Astrocyte of the cerebellum (primary cell): ENCODE measurements at regions not wholly inside any gene's neighbourhood (a gene's known extent, or its start where the extent isn't known, plus 50 kb on each side); places are given as distances from the start of the nearest gene placed in this dataset.
A peak's percentile ranks its signal among the peaks of the same experiment; 100 is the strongest.

ENCODE experiments used
- DNase-seq: peaks from one replicate; pipeline ENCODE4 v3.0.0-alpha.2; 2011; ENCODE audit warnings: low read depth
- H3K4me3 ChIP-seq: 2 replicates; pipeline ENCODE4 v1.5.1; 2011; ENCODE audit warnings: mild to moderate bottlenecking, low read depth, low read length, moderate library complexity
- CTCF ChIP-seq: IDR thresholded peaks from 2 replicates; pipeline ENCODE4 v1.5.1; 2012; ENCODE audit warnings: low read length, low read depth, moderate library complexity, mild to moderate bottlenecking; ENCODE audit errors: missing control alignments
- in situ Hi-C: cut with HindIII; loops from 2 replicates; pipeline ENCODE4 v1.10.0; 2017; ENCODE audit warnings: low sequenced_read_pairs

GRCh38 chr17:69869667-69870066 lies 205.4 kb upstream of the KCNJ16 start:
- no peak overlapping the region for H3K4me3 ChIP-seq
- TF ChIP-seq CTCF = no peak
- in situ Hi-C loops = no loop called here
- no peak for DNase-seq

- in situ Hi-C loops = no loop called here
- no peak for DNase-seq
- TF ChIP-seq CTCF = no peak
- no peak overlapping the region for H3K4me3 ChIP-seq
Observed at GRCh38 chr17:69870091-69870530, 204.9 kb upstream of the KCNJ16 start.

GRCh38 chr17:69870751-69871199 lies 204.2 kb upstream of the KCNJ16 start:
- in situ Hi-C loops = no loop called here
- peak; percentile 48 for DNase-seq
- no peak for TF ChIP-seq CTCF
- no peak overlapping the region for H3K4me3 ChIP-seq

- in situ Hi-C loops = no loop called here
- no peak for TF ChIP-seq CTCF
- DNase-seq = no peak
- no peak overlapping the region for H3K4me3 ChIP-seq
Observed at GRCh38 chr17:69871318-69871717, 203.7 kb upstream of the KCNJ16 start.

GRCh38 chr17:69872675-69873262 lies 202.3 kb upstream of the KCNJ16 start:
- H3K4me3 ChIP-seq = no peak overlapping the region
- in situ Hi-C loops = no loop called here
- DNase-seq = no peak
- no peak for TF ChIP-seq CTCF

GRCh38 chr17:69874175-69874670 lies 200.8 kb upstream of the KCNJ16 start:
- in situ Hi-C loops = no loop called here
- DNase-seq = peak; percentile 70
- no peak overlapping the region for H3K4me3 ChIP-seq
- no peak for TF ChIP-seq CTCF
